Heart left ventricle (tissue), 13 donors: ENCODE measurements at regions not wholly inside any gene's neighbourhood (a gene's known extent, or its start where the extent isn't known, plus 50 kb on each side); places are given as distances from the start of the nearest gene placed in this dataset.

Source experiments
- POLR2A ChIP-seq, 2 donors: fragments of 450-650 bp; IDR thresholded peaks; one replicate each; pipeline ENCODE4 v1.6.1; 2017; ENCODE audit warnings: antibody characterized with exemption in 2 of 2, mild to moderate bottlenecking in 2 of 2, moderate library complexity in 2 of 2
- TF ChIP-seq, protein P1 (sequence below), 12 donors: fragments of 200-600 bp; sonication (generic) in 4 of 12; IDR thresholded peaks; one replicate each; pipeline versions ENCODE4 v1.5.0 to v1.8.0; 2018 to 2022; ENCODE audit warnings: antibody characterized with exemption in 12 of 12, mild to moderate bottlenecking in 5 of 12
- donor health status: ischemic (EF 13 %, LVEDD 7.1; RV severe dilation, severe dysfunction).
- donor health status: DM: no; HTN: yes; CAD: no.
- donor health status: DM: no; HTN: no; CAD: no.
- donor health status: ischemic (EF 25% LVEDD 6.9; RV normal size, moderate dysfunction).
- donor health status: ischemic (EF 25% LVEDD 5.7; RV mildly dilated, moderate dysfunction).
- donor health status: ischemic (EF 35%, LVEDD 5.7; RV mildly dilated, moderate dysfunction).
- donor health status: nonischemic (EF 11% LVEDD 7.7; RV severe dilation, severe dysfunction).
- donor health status: DM: yes; HTN: yes; CAD: no.
- donor health status: PGD.
- donor health status: ischemic (EF 29% LVEDD 5.4; RV normal size, mild dysfunction).
- donor health status: nonischemic (EF 23%, LVEDD 6.1; RV moderate dilation, normal function).

DNA sequence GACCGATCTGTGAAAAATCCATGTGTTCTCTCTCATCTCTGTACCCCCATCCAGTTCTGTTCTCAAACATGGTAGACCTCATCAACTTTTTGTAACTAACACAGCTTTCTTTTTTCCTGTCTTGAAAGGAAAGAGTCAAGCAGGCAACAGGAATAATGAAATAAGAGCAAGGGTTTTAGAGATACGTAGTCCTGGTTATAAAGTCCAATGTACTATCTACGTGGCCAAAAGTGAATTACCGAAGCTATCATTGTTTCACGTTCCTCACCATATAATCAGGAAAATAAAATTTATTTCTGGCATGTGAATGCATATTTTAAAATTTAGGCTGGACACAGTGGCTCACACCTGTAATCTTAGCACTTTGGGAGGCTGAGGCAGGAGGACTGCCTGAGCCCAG lies 472.2 kb upstream of the ANO3 start:
- TF ChIP-seq, protein P1, sequence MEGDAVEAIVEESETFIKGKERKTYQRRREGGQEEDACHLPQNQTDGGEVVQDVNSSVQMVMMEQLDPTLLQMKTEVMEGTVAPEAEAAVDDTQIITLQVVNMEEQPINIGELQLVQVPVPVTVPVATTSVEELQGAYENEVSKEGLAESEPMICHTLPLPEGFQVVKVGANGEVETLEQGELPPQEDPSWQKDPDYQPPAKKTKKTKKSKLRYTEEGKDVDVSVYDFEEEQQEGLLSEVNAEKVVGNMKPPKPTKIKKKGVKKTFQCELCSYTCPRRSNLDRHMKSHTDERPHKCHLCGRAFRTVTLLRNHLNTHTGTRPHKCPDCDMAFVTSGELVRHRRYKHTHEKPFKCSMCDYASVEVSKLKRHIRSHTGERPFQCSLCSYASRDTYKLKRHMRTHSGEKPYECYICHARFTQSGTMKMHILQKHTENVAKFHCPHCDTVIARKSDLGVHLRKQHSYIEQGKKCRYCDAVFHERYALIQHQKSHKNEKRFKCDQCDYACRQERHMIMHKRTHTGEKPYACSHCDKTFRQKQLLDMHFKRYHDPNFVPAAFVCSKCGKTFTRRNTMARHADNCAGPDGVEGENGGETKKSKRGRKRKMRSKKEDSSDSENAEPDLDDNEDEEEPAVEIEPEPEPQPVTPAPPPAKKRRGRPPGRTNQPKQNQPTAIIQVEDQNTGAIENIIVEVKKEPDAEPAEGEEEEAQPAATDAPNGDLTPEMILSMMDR (IDR thresholded peaks at IDR 0.05) = no peak
- no peak for TF ChIP-seq POLR2A (IDR thresholded peaks at IDR 0.05)
